C4-2B (cell line): ENCODE measurements at regions not wholly inside any gene's neighbourhood (a gene's known extent, or its start where the extent isn't known, plus 50 kb on each side); places are given as distances from the start of the nearest gene placed in this dataset.

Source experiments
- H3K27ac ChIP-seq: fragments of 450-650 bp; 2 replicates; pipeline ENCODE4 v1.5.1; 2017
- ZFX ChIP-seq: fragments of 450-650 bp; IDR thresholded peaks from 2 replicates; pipeline ENCODE4 v1.6.1; 2017
- TF ChIP-seq, protein P1 (sequence below): fragments of 450-650 bp; conservative IDR thresholded peaks from 2 replicates; pipeline ENCODE4 v1.5.1; 2017; ENCODE audit warnings: mild to moderate bottlenecking

DNA sequence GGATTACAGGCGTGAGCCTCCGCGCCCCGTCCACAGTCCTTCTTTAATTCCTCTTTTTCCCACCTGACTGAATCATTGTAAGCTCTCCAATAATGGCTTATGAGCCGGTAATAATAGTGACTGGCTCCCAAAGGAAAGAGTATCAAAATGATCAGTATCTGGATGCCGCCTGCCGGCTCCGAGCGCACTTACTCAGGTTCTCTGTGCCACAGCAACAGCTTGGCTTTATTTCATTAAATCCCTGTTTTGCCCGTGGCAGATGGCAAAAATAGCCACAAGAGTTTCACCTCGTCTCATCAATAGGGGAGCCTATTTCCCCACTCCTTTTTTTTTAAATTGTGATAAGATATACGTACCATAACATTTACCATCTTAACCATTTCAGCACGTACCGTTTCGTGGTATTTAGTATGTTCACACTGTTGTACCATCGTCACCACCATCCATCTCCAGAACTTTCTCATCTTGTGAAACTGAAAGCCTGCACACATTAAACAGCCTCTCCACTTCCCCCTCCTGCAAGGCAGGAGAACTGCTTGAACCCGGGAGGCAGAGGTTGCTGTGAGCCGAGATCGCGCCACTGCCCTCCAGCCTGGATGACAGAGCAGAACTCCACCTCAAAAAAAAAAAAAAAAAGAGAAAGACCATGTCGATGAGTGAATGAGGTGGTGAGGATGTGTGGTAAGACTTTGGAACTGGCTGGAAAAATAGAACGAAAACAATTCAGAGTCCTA is 80.7 kb upstream of the DLG1 start:
- no peak overlapping the region for H3K27ac ChIP-seq
- TF ChIP-seq, protein P1, sequence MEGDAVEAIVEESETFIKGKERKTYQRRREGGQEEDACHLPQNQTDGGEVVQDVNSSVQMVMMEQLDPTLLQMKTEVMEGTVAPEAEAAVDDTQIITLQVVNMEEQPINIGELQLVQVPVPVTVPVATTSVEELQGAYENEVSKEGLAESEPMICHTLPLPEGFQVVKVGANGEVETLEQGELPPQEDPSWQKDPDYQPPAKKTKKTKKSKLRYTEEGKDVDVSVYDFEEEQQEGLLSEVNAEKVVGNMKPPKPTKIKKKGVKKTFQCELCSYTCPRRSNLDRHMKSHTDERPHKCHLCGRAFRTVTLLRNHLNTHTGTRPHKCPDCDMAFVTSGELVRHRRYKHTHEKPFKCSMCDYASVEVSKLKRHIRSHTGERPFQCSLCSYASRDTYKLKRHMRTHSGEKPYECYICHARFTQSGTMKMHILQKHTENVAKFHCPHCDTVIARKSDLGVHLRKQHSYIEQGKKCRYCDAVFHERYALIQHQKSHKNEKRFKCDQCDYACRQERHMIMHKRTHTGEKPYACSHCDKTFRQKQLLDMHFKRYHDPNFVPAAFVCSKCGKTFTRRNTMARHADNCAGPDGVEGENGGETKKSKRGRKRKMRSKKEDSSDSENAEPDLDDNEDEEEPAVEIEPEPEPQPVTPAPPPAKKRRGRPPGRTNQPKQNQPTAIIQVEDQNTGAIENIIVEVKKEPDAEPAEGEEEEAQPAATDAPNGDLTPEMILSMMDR, result no peak
- no peak for TF ChIP-seq ZFX

DNA sequence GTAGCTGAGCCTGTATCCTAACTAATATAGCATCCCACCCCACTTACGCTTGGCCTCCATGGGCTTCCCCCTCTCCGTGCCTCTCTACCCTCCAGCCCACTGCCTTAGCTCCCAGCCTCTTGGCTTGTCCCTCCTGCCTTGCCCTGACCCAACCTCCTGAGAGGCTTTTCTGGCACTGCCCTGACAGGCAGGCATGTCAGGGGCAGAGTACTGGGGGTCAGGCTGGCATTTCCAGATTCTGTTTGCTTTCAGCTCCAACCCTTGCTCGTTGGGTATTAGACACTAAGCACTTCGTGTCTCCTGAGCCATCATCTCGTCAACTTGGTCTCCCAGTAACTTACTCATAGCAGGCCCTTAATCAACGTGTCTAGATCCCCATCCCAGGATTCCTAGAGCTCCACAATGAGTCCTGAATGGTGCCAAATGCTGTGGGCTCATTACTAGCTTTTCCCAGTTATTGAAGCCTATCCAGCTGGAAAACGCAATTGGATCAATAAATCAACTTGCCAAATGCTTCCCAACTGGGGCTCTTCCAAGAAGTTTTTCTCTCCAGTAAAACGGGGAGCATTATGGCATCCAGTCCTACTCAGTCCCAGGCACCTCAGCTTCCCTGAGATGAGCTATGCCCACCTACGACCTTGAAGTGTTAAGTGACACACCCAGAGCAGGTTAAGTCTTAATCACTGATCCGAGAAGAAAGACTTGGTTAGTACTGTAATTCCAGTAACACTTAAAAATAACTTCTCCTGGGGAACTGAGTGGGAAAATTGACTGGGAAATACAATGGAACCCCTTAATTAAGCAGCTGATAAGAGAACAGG is 78.5 kb upstream of the DLG1 start:
- no peak overlapping the region for H3K27ac ChIP-seq
- TF ChIP-seq ZFX, result no peak
- TF ChIP-seq, protein P1, result no peak

- no peak for TF ChIP-seq ZFX
- TF ChIP-seq, protein P1, result no peak
- no peak overlapping the region for H3K27ac ChIP-seq
Measured at GRCh38 chr3:197376020-197376419, 77.6 kb upstream of the DLG1 start.

DNA sequence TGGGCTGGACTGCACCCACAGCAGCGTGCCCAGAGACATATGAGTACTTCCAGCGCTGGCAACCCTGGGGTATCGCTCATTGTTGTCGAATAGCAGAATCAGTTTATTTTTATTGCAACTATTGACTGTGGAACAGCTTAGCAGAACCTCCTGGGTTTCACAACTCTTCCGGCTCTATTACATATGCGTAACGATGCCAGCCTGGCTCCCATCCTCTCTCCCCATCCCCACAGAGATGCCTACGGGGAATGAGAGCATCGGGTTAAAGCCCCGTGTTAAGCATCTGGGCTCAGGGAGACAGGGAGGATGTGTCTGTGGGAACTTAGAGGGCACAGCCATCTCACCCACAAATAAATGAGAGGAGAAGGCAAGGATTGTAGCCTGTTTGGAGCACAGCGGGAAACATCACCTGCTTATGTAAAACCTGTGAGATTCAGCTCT is 76.6 kb upstream of the DLG1 start:
- no peak overlapping the region for H3K27ac ChIP-seq
- TF ChIP-seq, protein P1, result no peak
- no peak for TF ChIP-seq ZFX

DNA sequence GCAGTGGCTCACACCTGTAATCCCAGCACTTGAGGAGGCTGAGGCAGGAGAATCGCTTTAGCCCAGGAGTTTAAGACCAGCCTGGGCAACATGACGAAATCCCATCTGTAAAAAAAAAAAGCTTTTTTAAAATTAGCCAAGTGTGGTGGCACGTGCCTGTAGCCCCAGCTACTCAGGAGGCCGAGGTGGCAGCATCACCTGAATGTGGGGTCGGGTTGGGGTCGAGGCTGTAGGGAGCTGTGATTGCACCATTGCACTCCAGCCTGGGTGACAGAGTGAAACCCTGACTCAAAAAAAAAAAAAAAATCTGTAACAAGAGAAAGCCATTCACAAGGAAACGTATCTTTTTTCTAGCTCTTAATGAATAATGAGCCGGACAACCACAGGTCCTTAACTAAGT is 74.7 kb upstream of the DLG1 start:
- no peak for TF ChIP-seq ZFX
- TF ChIP-seq, protein P1, result no peak
- H3K27ac ChIP-seq, result no peak overlapping the region

DNA sequence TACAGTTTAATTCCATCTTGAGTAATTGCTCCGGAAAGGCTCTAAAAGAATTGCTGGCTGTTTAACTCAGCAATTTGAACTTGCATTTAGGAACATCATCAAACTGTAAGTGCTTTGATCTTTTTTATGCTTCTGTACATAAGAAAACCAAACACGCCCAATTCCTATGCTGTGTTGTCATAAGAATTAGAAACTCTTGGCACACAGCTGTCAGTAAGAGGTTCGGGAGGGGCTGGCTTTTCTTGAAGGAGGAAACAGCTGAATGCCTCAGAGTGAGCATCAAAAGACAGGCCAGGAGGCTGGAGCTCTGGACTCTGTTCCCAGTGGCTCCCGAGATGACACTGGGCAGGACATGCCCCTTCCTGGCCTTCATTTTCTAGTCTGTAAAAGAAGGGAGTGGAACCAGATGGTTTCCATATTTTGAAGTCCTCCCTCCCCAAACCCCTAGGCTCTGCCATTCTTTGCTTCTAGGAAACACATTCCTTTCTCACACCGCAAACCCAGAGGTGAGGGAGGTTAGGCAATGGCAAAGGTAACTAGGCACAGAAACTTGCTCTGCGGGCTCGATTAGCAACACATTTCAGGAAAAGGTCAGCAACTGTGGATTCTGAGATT is 73.7 kb upstream of the DLG1 start:
- H3K27ac ChIP-seq, result no peak overlapping the region
- TF ChIP-seq, protein P1, result no peak
- TF ChIP-seq ZFX, result no peak

DNA sequence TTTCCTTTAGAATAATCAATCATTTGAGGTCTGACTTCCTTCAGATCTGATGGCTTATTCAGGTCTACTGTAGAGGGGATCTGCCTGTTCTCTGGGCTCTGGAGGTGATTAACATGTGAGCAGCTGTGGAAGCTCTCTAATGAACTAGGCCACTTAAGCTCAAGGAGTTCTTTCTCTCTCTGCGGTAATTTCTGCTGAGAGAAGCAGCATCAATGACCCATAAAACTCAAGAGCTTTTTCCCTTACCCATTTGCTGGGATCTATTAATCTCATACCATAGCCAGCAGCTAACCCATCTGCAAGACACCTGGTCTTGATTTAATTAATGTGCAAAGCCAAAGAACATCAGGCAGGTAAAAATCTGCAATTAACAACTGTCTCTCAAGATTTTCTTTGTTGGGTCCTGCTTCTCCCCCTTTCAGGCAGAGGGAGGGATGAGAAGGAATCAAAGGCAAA is 73.2 kb upstream of the DLG1 start:
- H3K27ac ChIP-seq, result no peak overlapping the region
- TF ChIP-seq ZFX, result no peak
- TF ChIP-seq, protein P1, result no peak
